Lower leg skin (tissue), 4 donors: ENCODE measurements at regions not wholly inside any gene's neighbourhood (a gene's known extent, or its start where the extent isn't known, plus 50 kb on each side); places are given as distances from the start of the nearest gene placed in this dataset.

Experiments
- DNase-seq, 2 donors: peaks; one replicate each; pipeline ENCODE4 v3.0.0-alpha.2; 2019; ENCODE audit warnings: low spot score in 2 of 2
- H3K4me3 ChIP-seq: fragments of 200-600 bp; sonication (generic); 2 replicates; pipeline ENCODE4 v1.5.1; 2017; ENCODE audit warnings: mild to moderate bottlenecking, low read depth; ENCODE audit not compliant: poor library complexity, severe bottlenecking
- POLR2A ChIP-seq, 2 donors: fragments of 450-650 bp; IDR thresholded peaks; one replicate each; pipeline ENCODE4 v1.6.1; 2016 to 2017; ENCODE audit warnings: antibody characterized with exemption in 2 of 2, mild to moderate bottlenecking in 1 of 2, moderate library complexity in 1 of 2
- WGBS, 2 donors: methylation state at CpG; one replicate each; pipeline ENCODE4 v1.1.5; 2018; 5-methylcytosine and 5-hydroxymethylcytosine counted together
- intact Hi-C: fragments of 100-400 bp; cut with DNase I; formaldehyde crosslinking; loops from one replicate; pipeline ENCODE4 v1.15.0; 2023; ENCODE audit warnings: low total_unique reads
- TF ChIP-seq, protein P1 (sequence below), 3 donors: fragments of 450-650 bp; IDR thresholded peaks; one replicate each; pipeline ENCODE4 v1.5.1; 2016; ENCODE audit warnings: antibody characterized with exemption in 3 of 3, mild to moderate bottlenecking in 3 of 3, moderate library complexity in 2 of 3

DNA sequence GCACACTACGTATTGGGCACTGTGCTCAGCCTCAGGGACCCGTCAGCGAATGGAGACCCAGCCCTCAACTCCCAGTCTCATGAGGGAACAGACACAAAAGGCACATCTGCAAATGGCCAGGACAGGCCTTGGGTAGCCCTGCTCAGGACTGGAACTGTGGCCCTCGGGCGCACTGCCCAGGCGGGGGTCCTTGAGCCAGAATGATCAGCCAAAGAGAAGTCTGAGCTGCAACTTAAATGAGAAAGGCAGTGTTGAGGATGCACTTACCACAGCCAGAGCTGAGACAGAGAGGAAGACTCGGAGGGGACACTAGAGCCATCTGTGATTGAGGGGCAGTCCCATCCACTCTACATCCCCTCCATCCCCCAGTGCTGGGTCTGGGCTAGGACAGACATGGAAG lies 117.3 kb downstream of the C16orf95 start:
- no peak overlapping the region for H3K4me3 ChIP-seq
- no peak for DNase-seq
- intact Hi-C loops: loop anchor here (10.0 kb wide), 1 partner anchor 75 kb away; no protein-coding TSS in a partner anchor
- TF ChIP-seq, protein P1, sequence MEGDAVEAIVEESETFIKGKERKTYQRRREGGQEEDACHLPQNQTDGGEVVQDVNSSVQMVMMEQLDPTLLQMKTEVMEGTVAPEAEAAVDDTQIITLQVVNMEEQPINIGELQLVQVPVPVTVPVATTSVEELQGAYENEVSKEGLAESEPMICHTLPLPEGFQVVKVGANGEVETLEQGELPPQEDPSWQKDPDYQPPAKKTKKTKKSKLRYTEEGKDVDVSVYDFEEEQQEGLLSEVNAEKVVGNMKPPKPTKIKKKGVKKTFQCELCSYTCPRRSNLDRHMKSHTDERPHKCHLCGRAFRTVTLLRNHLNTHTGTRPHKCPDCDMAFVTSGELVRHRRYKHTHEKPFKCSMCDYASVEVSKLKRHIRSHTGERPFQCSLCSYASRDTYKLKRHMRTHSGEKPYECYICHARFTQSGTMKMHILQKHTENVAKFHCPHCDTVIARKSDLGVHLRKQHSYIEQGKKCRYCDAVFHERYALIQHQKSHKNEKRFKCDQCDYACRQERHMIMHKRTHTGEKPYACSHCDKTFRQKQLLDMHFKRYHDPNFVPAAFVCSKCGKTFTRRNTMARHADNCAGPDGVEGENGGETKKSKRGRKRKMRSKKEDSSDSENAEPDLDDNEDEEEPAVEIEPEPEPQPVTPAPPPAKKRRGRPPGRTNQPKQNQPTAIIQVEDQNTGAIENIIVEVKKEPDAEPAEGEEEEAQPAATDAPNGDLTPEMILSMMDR (IDR thresholded peaks at IDR 0.05): no peak
- no peak for TF ChIP-seq POLR2A (IDR thresholded peaks at IDR 0.05)
- 89 to 90% methylated on average over 6 to 7 of the region's 7 CpGs for WGBS, 2 donors

DNA sequence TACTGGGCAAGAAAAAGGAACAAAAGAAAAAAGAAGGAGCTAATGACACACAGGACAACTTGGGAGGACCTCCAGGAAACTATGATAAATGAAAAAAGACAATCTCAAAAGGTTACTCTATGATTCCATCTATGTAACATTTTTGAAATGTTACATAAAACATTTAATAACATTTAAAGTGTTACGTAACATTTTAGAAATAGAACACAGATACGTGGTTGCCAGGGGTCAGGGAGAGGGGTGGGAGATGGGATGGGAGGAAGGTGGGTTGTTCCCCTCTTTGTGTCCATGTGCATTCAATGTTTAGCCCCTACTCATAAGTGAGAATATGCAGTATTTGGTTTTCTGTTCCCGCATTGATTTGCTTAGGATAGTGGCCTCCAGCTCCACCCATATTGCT lies 116.6 kb downstream of the C16orf95 start:
- DNase-seq: no peak
- 57 to 60% methylated on average over 3 of the region's 3 CpGs for WGBS, 2 donors
- TF ChIP-seq, protein P1 (IDR thresholded peaks at IDR 0.05): no peak
- no peak for TF ChIP-seq POLR2A (IDR thresholded peaks at IDR 0.05)
- intact Hi-C loops: loop anchor here (10.0 kb wide), 1 partner anchor 74 kb away; no protein-coding TSS in a partner anchor
- H3K4me3 ChIP-seq: no peak overlapping the region

DNA sequence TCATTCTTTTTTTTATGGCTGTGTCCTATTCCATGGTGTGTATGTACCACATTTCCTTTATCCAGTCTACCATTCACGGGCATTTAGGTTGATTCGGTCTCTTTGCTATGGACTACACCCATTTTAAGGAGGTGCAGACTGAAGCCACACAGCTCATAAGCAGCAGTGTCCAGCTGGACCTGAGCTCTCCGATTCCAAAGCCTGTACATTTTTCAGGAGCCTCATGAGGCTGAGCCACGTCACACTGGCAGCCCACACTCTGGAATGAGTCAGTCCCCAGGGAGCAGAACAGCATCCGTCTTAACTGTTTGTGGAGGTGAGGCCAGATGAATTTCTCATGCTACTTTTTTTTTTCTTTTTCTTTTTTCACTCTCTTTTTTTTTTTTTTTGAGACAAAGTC lies 116.1 kb downstream of the C16orf95 start:
- WGBS, 2 donors: 49 to 61% methylated on average over 5 of the region's 5 CpGs
- peak in 1 of 2 donors; percentile 45 for DNase-seq
- intact Hi-C loops: loop anchor here (10.0 kb wide), 1 partner anchor 74 kb away; no protein-coding TSS in a partner anchor

DNA sequence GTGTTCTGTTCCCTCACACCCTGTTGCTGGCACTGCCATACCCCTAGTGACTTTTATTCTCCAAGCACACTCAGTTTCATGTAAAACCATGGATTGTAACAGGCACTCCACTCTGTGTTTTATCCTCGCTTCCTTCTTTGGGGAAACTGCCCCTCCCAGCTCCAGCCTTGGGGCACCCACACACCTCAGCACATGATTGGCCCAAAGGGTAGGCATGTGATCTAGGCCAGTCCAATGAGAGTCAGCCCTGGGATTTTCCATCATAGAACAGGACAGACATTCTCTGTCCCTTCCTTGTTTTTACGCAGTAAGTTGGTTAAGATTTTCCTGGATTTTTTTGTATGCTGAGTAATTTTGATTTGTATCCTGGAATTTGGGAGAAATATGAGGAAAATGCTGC lies 115.4 kb downstream of the C16orf95 start:
- intact Hi-C loops: loop anchor here (10.0 kb wide), 1 partner anchor 73 kb away; no protein-coding TSS in a partner anchor
- H3K4me3 ChIP-seq: no peak overlapping the region
- DNase-seq: no peak
- WGBS, 2 donors: 89 to 93% methylated on average over 2 of the region's 2 CpGs
- TF ChIP-seq, protein P1 (IDR thresholded peaks at IDR 0.05): no peak
- TF ChIP-seq POLR2A (IDR thresholded peaks at IDR 0.05): no peak

More for the DNA sequence above, 116.1 kb downstream of the C16orf95 start:
- H3K4me3 ChIP-seq: no peak overlapping the region
- TF ChIP-seq, protein P1 (IDR thresholded peaks at IDR 0.05): no peak
- TF ChIP-seq POLR2A (IDR thresholded peaks at IDR 0.05): no peak

DNA sequence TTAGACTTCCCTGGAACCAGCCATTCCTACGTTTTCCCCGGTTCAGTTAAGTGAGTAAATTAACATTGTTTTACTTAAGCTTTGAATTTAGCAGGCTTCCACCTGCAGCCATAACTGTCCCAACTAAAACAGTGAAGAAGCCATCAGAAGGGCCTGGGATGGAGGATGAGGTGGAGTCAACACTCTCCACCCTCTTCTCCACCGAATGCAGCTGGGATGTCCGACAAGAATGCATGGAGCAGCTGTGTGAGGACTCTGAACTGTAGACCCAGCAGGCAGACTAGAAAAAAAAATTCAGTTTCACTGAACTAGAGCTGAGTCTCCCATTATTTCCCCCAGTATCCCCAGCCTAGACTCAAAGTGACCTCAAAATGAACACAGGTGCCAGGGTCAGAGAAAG lies 114.8 kb downstream of the C16orf95 start:
- 67 to 85% methylated on average over 4 of the region's 4 CpGs for WGBS, 2 donors
- intact Hi-C loops: loop anchor here (10.0 kb wide), 1 partner anchor 72 kb away; no protein-coding TSS in a partner anchor
- no peak for TF ChIP-seq POLR2A (IDR thresholded peaks at IDR 0.05)
- TF ChIP-seq, protein P1 (IDR thresholded peaks at IDR 0.05): no peak
- DNase-seq: no peak
- H3K4me3 ChIP-seq: no peak overlapping the region
